HEK293 (cell line): ENCODE measurements at regions not wholly inside any gene's neighbourhood (a gene's known extent, or its start where the extent isn't known, plus 50 kb on each side); places are given as distances from the start of the nearest gene placed in this dataset.

ENCODE experiments used
- CTCF ChIA-PET: fragments of 350-600 bp; formaldehyde crosslinking; extraction: SDS; loops from one replicate; lab custom pipeline; 2021; ENCODE audit warnings: antibody characterized with exemption; lab: Yijun Ruan, JAX
- POLR2A ChIA-PET: fragments of 300-600 bp; formaldehyde crosslinking; extraction: SDS; loops from one replicate; lab custom pipeline; 2020; ENCODE audit warnings: antibody characterized with exemption, inconsistent platforms; lab: Yijun Ruan, JAX
- H3K27ac ChIP-seq: fragments of 200-500 bp; sonication (Bioruptor generic); 2 replicates; pipeline ENCODE4 v1.5.1; 2014; ENCODE audit warnings: low read depth, low read length, control low read depth, inconsistent platforms; ENCODE audit errors: extremely low read depth
- H3K36me3 ChIP-seq, 2 experiments: fragments of 200-500 bp in 1 of 2; sonication (Bioruptor generic) in 1 of 2; 1 replicate in 1 of 2; 2 replicates in 1 of 2; pipeline ENCODE4 v1.5.1; 2014 to 2017; ENCODE audit warnings: inconsistent platforms in 2 of 2, low read length in 2 of 2; ENCODE audit not compliant: control insufficient read depth in 2 of 2, insufficient read depth in 1 of 2
- H3K4me1 ChIP-seq: fragments of 200-500 bp; sonication (Bioruptor generic); 2 replicates; pipeline ENCODE4 v1.5.1; 2014; ENCODE audit warnings: mild to moderate bottlenecking, low read length, inconsistent platforms; ENCODE audit not compliant: control insufficient read depth, insufficient read depth
- H3K4me3 ChIP-seq: 2 replicates; pipeline ENCODE4 v1.5.1; 2011; ENCODE audit warnings: low read depth, mild to moderate bottlenecking, control low read depth, low read length, moderate library complexity
- H3K9me3 ChIP-seq: fragments of 200-500 bp; sonication (Bioruptor generic); 2 replicates; pipeline ENCODE4 v1.5.1; 2014; ENCODE audit warnings: low read depth, low read length, inconsistent platforms; ENCODE audit not compliant: control insufficient read depth, insufficient read depth
- KLF16 ChIP-seq: fragments of 450-650 bp; formaldehyde crosslinking; IDR thresholded peaks from 2 replicates; pipeline ENCODE4 v1.5.1; 2017; ENCODE audit warnings: missing biosample characterization, missing genetic modification characterization
- KLF7 ChIP-seq: fragments of 450-650 bp; formaldehyde crosslinking; IDR thresholded peaks from 2 replicates; pipeline ENCODE4 v1.5.1; 2016; ENCODE audit warnings: missing biosample characterization, missing genetic modification characterization, borderline replicate concordance
- OVOL3 ChIP-seq: fragments of 450-650 bp; formaldehyde crosslinking; IDR thresholded peaks from 2 replicates; pipeline ENCODE4 v1.5.1; 2016; ENCODE audit warnings: missing biosample characterization, missing genetic modification characterization
- REST ChIP-seq: fragments of 450-650 bp; formaldehyde crosslinking; IDR thresholded peaks from 2 replicates; pipeline ENCODE4 v1.5.1; 2016; ENCODE audit warnings: missing biosample characterization, missing genetic modification characterization
- SP3 ChIP-seq: fragments of 450-650 bp; formaldehyde crosslinking; IDR thresholded peaks from 2 replicates; pipeline ENCODE4 v1.5.1; 2016; ENCODE audit warnings: missing biosample characterization, missing genetic modification characterization
- WT1 ChIP-seq: fragments of 450-650 bp; formaldehyde crosslinking; IDR thresholded peaks from 2 replicates; pipeline ENCODE4 v1.5.1; 2016; ENCODE audit warnings: missing biosample characterization, missing genetic modification characterization
- YY2 ChIP-seq: fragments of 450-650 bp; formaldehyde crosslinking; IDR thresholded peaks from 2 replicates; pipeline ENCODE4 v1.5.1; 2016; ENCODE audit warnings: missing biosample characterization, missing genetic modification characterization
- ZBTB21 ChIP-seq: fragments of 450-650 bp; formaldehyde crosslinking; IDR thresholded peaks from 2 replicates; pipeline ENCODE4 v1.5.1; 2017; ENCODE audit warnings: missing biosample characterization, missing genetic modification characterization
- ZBTB48 ChIP-seq: fragments of 450-650 bp; formaldehyde crosslinking; IDR thresholded peaks from 2 replicates; pipeline ENCODE4 v1.5.1; 2016; ENCODE audit warnings: missing biosample characterization, missing genetic modification characterization
- ZFHX2 ChIP-seq: fragments of 450-650 bp; formaldehyde crosslinking; conservative IDR thresholded peaks from 2 replicates; pipeline ENCODE4 v1.5.1; 2016; ENCODE audit warnings: missing biosample characterization, missing genetic modification characterization
- ZFP3 ChIP-seq: fragments of 450-650 bp; formaldehyde crosslinking; IDR thresholded peaks from 2 replicates; pipeline ENCODE4 v1.5.1; 2016; ENCODE audit warnings: low read depth, missing biosample characterization, missing genetic modification characterization
- ZNF174 ChIP-seq: fragments of 450-650 bp; formaldehyde crosslinking; IDR thresholded peaks from 2 replicates; pipeline ENCODE4 v1.5.0; 2017; ENCODE audit warnings: missing biosample characterization, mild to moderate bottlenecking, missing genetic modification characterization
- ZNF202 ChIP-seq: fragments of 450-650 bp; formaldehyde crosslinking; IDR thresholded peaks from 2 replicates; pipeline ENCODE4 v1.5.1; 2016; ENCODE audit warnings: missing biosample characterization, missing genetic modification characterization, borderline replicate concordance
- ZNF211 ChIP-seq: fragments of 450-650 bp; formaldehyde crosslinking; IDR thresholded peaks from 2 replicates; pipeline ENCODE4 v1.5.1; 2016; ENCODE audit warnings: low read depth, missing biosample characterization, missing genetic modification characterization
- ZNF23 ChIP-seq: fragments of 450-650 bp; formaldehyde crosslinking; IDR thresholded peaks from 2 replicates; pipeline ENCODE4 v1.5.1; 2016; ENCODE audit warnings: missing biosample characterization, missing genetic modification characterization, borderline replicate concordance
- ZNF239 ChIP-seq: fragments of 450-650 bp; formaldehyde crosslinking; IDR thresholded peaks from 2 replicates; pipeline ENCODE4 v1.5.1; 2016; ENCODE audit warnings: missing biosample characterization, missing genetic modification characterization
- ZNF248 ChIP-seq: fragments of 450-650 bp; formaldehyde crosslinking; IDR thresholded peaks from 2 replicates; pipeline ENCODE4 v1.5.1; 2017; ENCODE audit warnings: missing biosample characterization, missing genetic modification characterization
- ZNF266 ChIP-seq: fragments of 450-650 bp; formaldehyde crosslinking; IDR thresholded peaks from 2 replicates; pipeline ENCODE4 v1.5.1; 2016; ENCODE audit warnings: missing biosample characterization, missing genetic modification characterization, low read depth
- ZNF274 ChIP-seq, 2 experiments: fragments of 200-500 bp in 1 of 2; fragments of 450-650 bp in 1 of 2; sonication (Bioruptor generic) in 1 of 2; formaldehyde crosslinking in 1 of 2; IDR thresholded peaks; 2 replicates each; pipeline versions ENCODE4 v1.5.1 to v1.6.1; 2014 to 2016; ENCODE audit warnings: borderline replicate concordance in 1 of 2, inconsistent platforms in 1 of 2, low read length in 1 of 2, missing biosample characterization in 1 of 2, missing genetic modification characterization in 1 of 2
- ZNF324 ChIP-seq: fragments of 450-650 bp; formaldehyde crosslinking; IDR thresholded peaks from 2 replicates; pipeline ENCODE4 v1.5.1; 2016; ENCODE audit warnings: missing biosample characterization, missing genetic modification characterization
- ZNF394 ChIP-seq: fragments of 450-650 bp; formaldehyde crosslinking; IDR thresholded peaks from 2 replicates; pipeline ENCODE4 v1.5.1; 2016; ENCODE audit warnings: missing biosample characterization, missing genetic modification characterization, mild to moderate bottlenecking, moderate library complexity, borderline replicate concordance
- ZNF404 ChIP-seq: fragments of 450-650 bp; formaldehyde crosslinking; IDR thresholded peaks from 2 replicates; pipeline ENCODE4 v1.5.1; 2017; ENCODE audit warnings: missing biosample characterization, missing genetic modification characterization
- ZNF488 ChIP-seq: fragments of 450-650 bp; formaldehyde crosslinking; IDR thresholded peaks from 2 replicates; pipeline ENCODE4 v1.5.1; 2016; ENCODE audit warnings: missing biosample characterization, missing genetic modification characterization
- ZNF529 ChIP-seq: fragments of 450-650 bp; formaldehyde crosslinking; IDR thresholded peaks from 2 replicates; pipeline ENCODE4 v1.5.1; 2017; ENCODE audit warnings: missing genetic modification characterization, missing biosample characterization; ENCODE audit not compliant: insufficient replicate concordance
- ZNF530 ChIP-seq: fragments of 450-650 bp; formaldehyde crosslinking; IDR thresholded peaks from 2 replicates; pipeline ENCODE4 v1.5.1; 2016; ENCODE audit warnings: low read depth, missing biosample characterization, missing genetic modification characterization
- ZNF558 ChIP-seq: fragments of 450-650 bp; formaldehyde crosslinking; IDR thresholded peaks from 2 replicates; pipeline ENCODE4 v1.5.1; 2016; ENCODE audit warnings: missing biosample characterization, missing genetic modification characterization
- ZNF600 ChIP-seq: fragments of 450-650 bp; formaldehyde crosslinking; IDR thresholded peaks from 2 replicates; pipeline ENCODE4 v1.5.1; 2016; ENCODE audit warnings: missing biosample characterization, missing genetic modification characterization
- ZSCAN23 ChIP-seq: fragments of 450-650 bp; formaldehyde crosslinking; IDR thresholded peaks from 2 replicates; pipeline ENCODE4 v1.5.1; 2016; ENCODE audit warnings: missing biosample characterization, missing genetic modification characterization

DNA sequence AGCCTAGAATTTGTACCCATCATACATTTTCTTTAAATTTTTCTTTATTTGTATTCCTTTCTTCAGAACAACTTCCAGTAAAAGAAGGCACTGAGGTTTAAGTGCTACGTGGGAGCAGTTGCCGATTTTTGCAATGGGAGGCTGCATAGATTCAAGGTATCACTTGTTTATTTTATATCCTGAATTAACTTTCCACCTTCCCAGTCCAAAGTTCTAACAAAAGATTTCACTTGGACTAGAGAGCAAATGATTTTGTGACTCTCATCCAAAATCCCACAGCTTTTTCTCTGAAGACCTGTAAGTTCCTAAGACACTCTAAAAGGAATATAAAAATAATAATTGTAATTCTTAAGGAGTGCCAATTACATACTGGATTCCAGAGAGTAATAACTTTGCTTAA, 139.1 kb upstream of the SPRY4 start (continued):
- TF ChIP-seq ZNF394 (tag by site-specific recombination) = no peak
- no peak for TF ChIP-seq ZNF211 (tag by site-specific recombination)

DNA sequence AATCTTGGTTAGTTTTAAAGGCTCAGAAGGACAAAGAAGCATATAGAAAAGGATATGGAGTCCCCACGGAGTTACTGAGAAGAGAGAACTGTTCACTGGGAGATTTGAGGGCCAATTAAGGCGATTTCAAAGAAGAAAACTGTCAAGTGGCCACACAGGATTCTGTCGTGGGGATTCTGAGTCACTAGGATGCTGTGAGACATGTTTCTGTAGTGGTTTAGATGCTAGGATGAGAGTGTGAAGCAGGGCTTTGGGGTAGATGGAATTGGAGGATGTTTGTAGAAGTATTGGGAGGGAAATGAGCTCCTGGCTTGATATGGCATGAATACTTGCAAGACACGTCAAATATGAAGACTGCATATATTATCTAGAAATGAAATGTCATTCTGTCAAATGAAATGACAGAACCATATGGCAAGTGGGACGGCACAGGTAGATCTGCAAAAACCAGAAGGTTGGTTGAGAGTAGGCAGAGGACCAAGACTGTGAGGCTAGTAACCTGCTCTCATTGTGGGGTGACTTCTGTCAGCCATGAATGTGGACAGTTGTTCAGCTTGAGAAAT, 136.3 kb upstream of the SPRY4 start:
- ChIA-PET CTCF (interaction anchor here (0.7 kb wide), 1 partner anchor 314 kb away, joined by 3 read pairs; no protein-coding TSS in a partner anchor), POLR2A (no interaction called here)
- H3K4me3 ChIP-seq = no peak overlapping the region
- H3K36me3 ChIP-seq = no peaks in the 10 kb centered on the region
- H3K4me1 ChIP-seq = no peaks in the 10 kb centered on the region
- no peaks in the 10 kb centered on the region for H3K9me3 ChIP-seq
- no peak overlapping the region for H3K27ac ChIP-seq
- TF ChIP-seq OVOL3 (no peak), WT1 (tag by site-specific recombination) (no peak), YY2 (tag by site-specific recombination) (no peak), ZNF274 (IDR thresholded peaks at IDR 0.05; ENCODE audit: low read length) (no peak), ZNF274 (tag by site-specific recombination; IDR thresholded peaks at IDR 0.05; ENCODE audit: borderline replicate concordance) (no peak), KLF7 (tag by site-specific recombination) (no peak), ZNF23 (no peak), ZNF488 (tag by site-specific recombination) (no peak), ZNF174 (tag by site-specific recombination) (no peak), ZNF266 (tag by site-specific recombination) (no peak), ZBTB48 (tag by site-specific recombination) (no peak), ZNF248 (tag by site-specific recombination) (no peak), SP3 (tag by site-specific recombination) (no peak), ZNF239 (tag by site-specific recombination) (no peak), ZFHX2 (tag by site-specific recombination) (no peak), ZNF558 (no peak), ZNF600 (no peak), ZNF324 (tag by site-specific recombination) (no peak), ZNF529 (tag by site-specific recombination) (no peak), ZSCAN23 (tag by site-specific recombination) (no peak), ZNF202 (no peak)

- H3K36me3 ChIP-seq = no peaks in the 10 kb centered on the region
- POLR2A ChIA-PET = no interaction called here
- no peaks in the 10 kb centered on the region for H3K4me1 ChIP-seq
- H3K27ac ChIP-seq = no peak overlapping the region
- H3K4me3 ChIP-seq = no peak overlapping the region
- H3K9me3 ChIP-seq = no peaks in the 10 kb centered on the region
- CTCF ChIA-PET = no interaction called here
- TF ChIP-seq ZNF530 (tag by site-specific recombination) (no peak), ZNF23 (no peak), KLF16 (no peak), ZNF488 (tag by site-specific recombination) (no peak), ZBTB21 (no peak), ZNF404 (tag by site-specific recombination) (no peak), REST (peak; percentile 91), ZFP3 (tag by site-specific recombination) (no peak)
Observed at GRCh38 chr5:142459209-142459608, 134.4 kb upstream of the SPRY4 start.
